ENCODE measurements at regions not wholly inside any gene's neighbourhood (a gene's known extent, or its start where the extent isn't known, plus 50 kb on each side); places are given as distances from the start of the nearest gene placed in this dataset.

GRCh38 chr12:20967756-20968155 is 157.3 kb downstream of the SLCO1B3 start:
- no peak for TF ChIP-seq CTCF (IDR thresholded peaks at IDR 0.05; ENCODE audit: extremely low read depth, insufficient read depth, missing control alignments)
- in situ Hi-C loops (cut with MboI; ENCODE audit: low pct_unique_long_range_greater_than_20kb, low sequenced_read_pairs, unreplicated experiment) = no loop called here
- no peak for DNase-seq (ENCODE audit: low spot score)

GRCh38 chr12:20969766-20970165 is 159.3 kb downstream of the SLCO1B3 start:
- no peak for TF ChIP-seq CTCF (IDR thresholded peaks at IDR 0.05; ENCODE audit: extremely low read depth, insufficient read depth, missing control alignments)
- in situ Hi-C loops (cut with MboI; ENCODE audit: low pct_unique_long_range_greater_than_20kb, low sequenced_read_pairs, unreplicated experiment) = no loop called here
- no peak for DNase-seq (ENCODE audit: low spot score)

- no peak for TF ChIP-seq CTCF (IDR thresholded peaks at IDR 0.05; ENCODE audit: extremely low read depth, insufficient read depth, missing control alignments)
- in situ Hi-C loops (cut with MboI; ENCODE audit: low pct_unique_long_range_greater_than_20kb, low sequenced_read_pairs, unreplicated experiment) = no loop called here
- DNase-seq (ENCODE audit: low spot score) = no peak
These were observed 145.6 kb upstream of the SLCO1B1 start for GRCh38 chr12:20985399-20985798.

GRCh38 chr12:21001778-21002177 is 129.2 kb upstream of the SLCO1B1 start:
- TF ChIP-seq CTCF (IDR thresholded peaks at IDR 0.05; ENCODE audit: extremely low read depth, insufficient read depth, missing control alignments) = no peak
- in situ Hi-C loops (cut with MboI; ENCODE audit: low pct_unique_long_range_greater_than_20kb, low sequenced_read_pairs, unreplicated experiment) = no loop called here
- no peak for DNase-seq (ENCODE audit: low spot score)

GRCh38 chr12:21025656-21026055 is 105.3 kb upstream of the SLCO1B1 start:
- in situ Hi-C loops (cut with MboI; ENCODE audit: low pct_unique_long_range_greater_than_20kb, low sequenced_read_pairs, unreplicated experiment) = no loop called here
- DNase-seq (ENCODE audit: low spot score) = no peak
- TF ChIP-seq CTCF (IDR thresholded peaks at IDR 0.05; ENCODE audit: extremely low read depth, insufficient read depth, missing control alignments) = no peak

- in situ Hi-C loops (cut with MboI; ENCODE audit: low pct_unique_long_range_greater_than_20kb, low sequenced_read_pairs, unreplicated experiment) = no loop called here
- no peak for TF ChIP-seq CTCF (IDR thresholded peaks at IDR 0.05; ENCODE audit: extremely low read depth, insufficient read depth, missing control alignments)
- no peak for DNase-seq (ENCODE audit: low spot score)
These were observed 104.7 kb upstream of the SLCO1B1 start for GRCh38 chr12:21026302-21026701.

- no peak for DNase-seq (ENCODE audit: low spot score)
- in situ Hi-C loops (cut with MboI; ENCODE audit: low pct_unique_long_range_greater_than_20kb, low sequenced_read_pairs, unreplicated experiment) = no loop called here
- no peak for TF ChIP-seq CTCF (IDR thresholded peaks at IDR 0.05; ENCODE audit: extremely low read depth, insufficient read depth, missing control alignments)
These were observed 76.7 kb upstream of the SLCO1B1 start for GRCh38 chr12:21054334-21054733.
